SU-DHL-6 (cell line): ENCODE measurements at regions not wholly inside any gene's neighbourhood (a gene's known extent, or its start where the extent isn't known, plus 50 kb on each side); places are given as distances from the start of the nearest gene placed in this dataset.
A peak's percentile ranks its signal among the peaks of the same experiment; 100 is the strongest.

Source experiments
- H2AFZ ChIP-seq: fragments of 200-600 bp; sonication (generic); 2 replicates; pipeline ENCODE4 v1.6.1; 2014; ENCODE audit warnings: low read depth, mild to moderate bottlenecking, moderate library complexity, mixed read lengths, antibody characterized with exemption, low read length; ENCODE audit not compliant: severe bottlenecking
- H3F3A ChIP-seq: fragments of 200-600 bp; shearing (Covaris generic); 2 replicates; pipeline ENCODE4 v1.6.0; 2016; ENCODE audit warnings: antibody characterized with exemption, mild to moderate bottlenecking; ENCODE audit not compliant: insufficient read depth
- H3K27ac ChIP-seq: fragments of 200-600 bp; sonication (generic); 2 replicates; pipeline ENCODE4 v1.5.1; 2016; ENCODE audit warnings: low read depth, mild to moderate bottlenecking, low read length, moderate library complexity, mixed read lengths
- H3K27me3 ChIP-seq: fragments of 200-600 bp; sonication (generic), shearing (Covaris generic); 2 replicates; pipeline ENCODE4 v1.6.0; 2014; ENCODE audit warnings: mild to moderate bottlenecking, low read length
- H3K36me3 ChIP-seq: fragments of 200-600 bp; sonication (generic); 2 replicates; pipeline ENCODE4 v1.6.1; 2014; ENCODE audit warnings: mild to moderate bottlenecking, low read length, mixed read lengths
- H3K4me2 ChIP-seq: fragments of 300-600, 200-600 bp; shearing (Covaris generic), sonication (generic); 2 replicates; pipeline ENCODE4 v1.6.0; 2014; ENCODE audit warnings: low read length, low read depth, mild to moderate bottlenecking; ENCODE audit not compliant: poor library complexity, severe bottlenecking
- H3K4me3 ChIP-seq: fragments of 200-600 bp; sonication (generic); 2 replicates; pipeline ENCODE4 v1.5.1; 2014; ENCODE audit warnings: antibody characterized with exemption, low read length, mild to moderate bottlenecking, mixed read lengths; ENCODE audit not compliant: insufficient read depth, poor library complexity, severe bottlenecking
- H3K79me2 ChIP-seq: fragments of 200-600 bp; sonication (generic); 2 replicates; pipeline ENCODE4 v1.6.1; 2014; ENCODE audit warnings: mild to moderate bottlenecking, low read length, moderate library complexity; ENCODE audit not compliant: insufficient read depth
- H3K9ac ChIP-seq: fragments of 200-600 bp; sonication (generic); 2 replicates; pipeline ENCODE4 v1.7.0; 2014; ENCODE audit warnings: mild to moderate bottlenecking, low read length
- H3K9me2 ChIP-seq: fragments of 200-600 bp; sonication (generic); replicated peaks from 2 replicates; pipeline ENCODE4 v1.6.1; 2014; ENCODE audit warnings: low read length; ENCODE audit not compliant: insufficient read depth
- H3K9me3 ChIP-seq: fragments of 200-600 bp; sonication (generic); 2 replicates; pipeline ENCODE4 v1.6.1; 2014; ENCODE audit warnings: low read length, mixed read lengths; ENCODE audit not compliant: insufficient read depth
- H4K20me1 ChIP-seq: fragments of 200-600 bp; sonication (generic); 2 replicates; pipeline ENCODE4 v1.6.1; 2014; ENCODE audit warnings: low read depth, mild to moderate bottlenecking, antibody characterized with exemption, low read length, moderate library complexity, mixed read lengths
- CTCF ChIP-seq: fragments of 200-600 bp; sonication (generic); IDR thresholded peaks from one replicate; pipeline ENCODE4 v1.5.1; 2017; ENCODE audit warnings: antibody characterized with exemption, mild to moderate bottlenecking, low read length, moderate library complexity; ENCODE audit not compliant: insufficient read depth, poor library complexity, severe bottlenecking
- EZH2phosphoT487 ChIP-seq: fragments of 200-600 bp; sonication (generic), shearing (Covaris generic); conservative IDR thresholded peaks from 2 replicates; pipeline ENCODE4 v1.6.1; 2018; ENCODE audit warnings: mild to moderate bottlenecking, antibody characterized with exemption, low read length, moderate library complexity, mixed read lengths

- TF ChIP-seq CTCF (no peak), EZH2phosphoT487 (no peak)
- no peaks in the 10 kb centered on the region for H4K20me1 ChIP-seq
- H3F3A ChIP-seq, result no peaks in the 10 kb centered on the region
- H3K79me2 ChIP-seq, result no peaks in the 10 kb centered on the region
- H3K4me2 ChIP-seq, result no peak overlapping the region
- H3K9ac ChIP-seq, result no peak overlapping the region
- no peaks in the 10 kb centered on the region for H3K36me3 ChIP-seq
- no peaks in the 10 kb centered on the region for H3K27me3 ChIP-seq
- no peak overlapping the region for H3K4me3 ChIP-seq
- H3K9me2 ChIP-seq, result no peaks in the 10 kb centered on the region
- no peaks in the 10 kb centered on the region for H3K9me3 ChIP-seq
- no peak overlapping the region for H3K27ac ChIP-seq
- H2AFZ ChIP-seq, result no peak overlapping the region
These were observed 1039.2 kb upstream of the CDH9 start for GRCh38 chr5:28077291-28078240.

GRCh38 chr5:28066856-28067255 is 1028.5 kb upstream of the CDH9 start:
- peak overlapping the region; percentile 30 for H2AFZ ChIP-seq
- H3K9me2 ChIP-seq, result no peaks in the 10 kb centered on the region
- H3K79me2 ChIP-seq, result no peaks in the 10 kb centered on the region
- H4K20me1 ChIP-seq, result no peaks in the 10 kb centered on the region
- H3K36me3 ChIP-seq, result no peaks in the 10 kb centered on the region
- H3K9me3 ChIP-seq, result no peaks in the 10 kb centered on the region; the same call in 1 of the 2 replicates
- H3K9ac ChIP-seq, result no peak overlapping the region
- H3K27ac ChIP-seq, result no peak overlapping the region
- H3F3A ChIP-seq, result no peaks in the 10 kb centered on the region
- H3K4me3 ChIP-seq, result no peak overlapping the region
- H3K27me3 ChIP-seq, result no peaks in the 10 kb centered on the region
- no peak for TF ChIP-seq EZH2phosphoT487
- TF ChIP-seq CTCF, result no peak
- no peak overlapping the region for H3K4me2 ChIP-seq

- Histone ChIP-seq H3K36me3 (no peaks in the 10 kb centered on the region), H3F3A (no peaks in the 10 kb centered on the region), H3K27me3 (no peaks in the 10 kb centered on the region), H3K4me2 (no peak overlapping the region), H3K4me3 (no peak overlapping the region), H3K9me3 (no peaks in the 10 kb centered on the region; the same call in 1 of the 2 replicates), H2AFZ (no peak overlapping the region), H3K79me2 (no peaks in the 10 kb centered on the region), H4K20me1 (no peaks in the 10 kb centered on the region), H3K27ac (no peak overlapping the region), H3K9ac (no peak overlapping the region), H3K9me2 (no peaks in the 10 kb centered on the region)
- TF ChIP-seq EZH2phosphoT487, result no peak
- no peak for TF ChIP-seq CTCF
These were observed 1027.3 kb upstream of the CDH9 start for GRCh38 chr5:28065656-28066055.
